ENCODE measurements at regions not wholly inside any gene's neighbourhood (a gene's known extent, or its start where the extent isn't known, plus 50 kb on each side); places are given as distances from the start of the nearest gene placed in this dataset.

- H3K36me3 ChIP-seq (ENCODE audit: control insufficient read depth, low read depth, low read length) = no peaks in the 10 kb centered on the region
- no peaks in the 10 kb centered on the region for H3K9me3 ChIP-seq (ENCODE audit: control insufficient read depth, low read depth, low read length)
- no peaks in the 10 kb centered on the region for H3K27me3 ChIP-seq (ENCODE audit: control insufficient read depth, insufficient read depth, low read length)
- H3K27ac ChIP-seq (ENCODE audit: low read length) = no peak overlapping the region
- peaks cover 34% of the 10 kb centered on the region for H3K4me1 ChIP-seq (ENCODE audit: control insufficient read depth, low read depth, low read length)
- no peak overlapping the region for H3K4me3 ChIP-seq (ENCODE audit: low read length)
- no peak overlapping the region for H3K9ac ChIP-seq (ENCODE audit: low read length)
Observed at GRCh38 chr7:116614499-116615262, 57.3 kb upstream of the MET start.

GRCh38 chr7:116616555-116617059 lies 55.4 kb upstream of the MET start:
- Histone ChIP-seq H3K9me3 (ENCODE audit: control insufficient read depth, low read depth, low read length) (no peaks in the 10 kb centered on the region), H3K4me3 (ENCODE audit: low read length) (peak overlapping the region; percentile 34), H3K4me1 (ENCODE audit: control insufficient read depth, low read depth, low read length) (peaks cover 34% of the 10 kb centered on the region), H3K27me3 (ENCODE audit: control insufficient read depth, insufficient read depth, low read length) (no peaks in the 10 kb centered on the region), H3K27ac (ENCODE audit: low read length) (no peak overlapping the region), H3K36me3 (ENCODE audit: control insufficient read depth, low read depth, low read length) (no peaks in the 10 kb centered on the region), H3K9ac (ENCODE audit: low read length) (no peak overlapping the region)

- no peaks in the 10 kb centered on the region for H3K36me3 ChIP-seq (ENCODE audit: control insufficient read depth, low read depth, low read length)
- no peaks in the 10 kb centered on the region for H3K27me3 ChIP-seq (ENCODE audit: control insufficient read depth, insufficient read depth, low read length)
- no peak overlapping the region for H3K4me3 ChIP-seq (ENCODE audit: low read length)
- no peak overlapping the region for H3K9ac ChIP-seq (ENCODE audit: low read length)
- peaks cover 34% of the 10 kb centered on the region for H3K4me1 ChIP-seq (ENCODE audit: control insufficient read depth, low read depth, low read length)
- H3K27ac ChIP-seq (ENCODE audit: low read length) = no peak overlapping the region
- no peaks in the 10 kb centered on the region for H3K9me3 ChIP-seq (ENCODE audit: control insufficient read depth, low read depth, low read length)
Observed at GRCh38 chr7:116617878-116618277, 54.1 kb upstream of the MET start.

- Histone ChIP-seq H3K9me3 (ENCODE audit: control insufficient read depth, low read depth, low read length) (no peaks in the 10 kb centered on the region), H3K9ac (ENCODE audit: low read length) (no peak overlapping the region), H3K36me3 (ENCODE audit: control insufficient read depth, low read depth, low read length) (no peaks in the 10 kb centered on the region), H3K4me1 (ENCODE audit: control insufficient read depth, low read depth, low read length) (peaks cover 34% of the 10 kb centered on the region), H3K27me3 (ENCODE audit: control insufficient read depth, insufficient read depth, low read length) (no peaks in the 10 kb centered on the region), H3K4me3 (ENCODE audit: low read length) (no peak overlapping the region), H3K27ac (ENCODE audit: low read length) (no peak overlapping the region)
Observed at GRCh38 chr7:116618338-116619128, 53.5 kb upstream of the MET start.

GRCh38 chr7:116621649-116622048 lies 50.3 kb upstream of the MET start:
- no peak overlapping the region for H3K27ac ChIP-seq (ENCODE audit: low read length)
- peaks cover 12% of the 10 kb centered on the region for H3K4me1 ChIP-seq (ENCODE audit: control insufficient read depth, low read depth, low read length)
- no peaks in the 10 kb centered on the region for H3K27me3 ChIP-seq (ENCODE audit: control insufficient read depth, insufficient read depth, low read length)
- no peak overlapping the region for H3K4me3 ChIP-seq (ENCODE audit: low read length)
- H3K9ac ChIP-seq (ENCODE audit: low read length) = no peak overlapping the region
- no peaks in the 10 kb centered on the region for H3K9me3 ChIP-seq (ENCODE audit: control insufficient read depth, low read depth, low read length)
- H3K36me3 ChIP-seq (ENCODE audit: control insufficient read depth, low read depth, low read length) = no peaks in the 10 kb centered on the region
